Sigmoid colon (tissue), 4 donors: ENCODE measurements at regions not wholly inside any gene's neighbourhood (a gene's known extent, or its start where the extent isn't known, plus 50 kb on each side); places are given as distances from the start of the nearest gene placed in this dataset.

Experiments used
- EP300 ChIP-seq, 4 donors: sonication (generic); formaldehyde crosslinking; IDR thresholded peaks; one replicate each; pipeline ENCODE4 v1.6.1; 2017; ENCODE audit warnings: antibody characterized with exemption in 4 of 4
- POLR2A ChIP-seq, 2 donors: fragments of 450-650 bp; IDR thresholded peaks; one replicate each; pipeline ENCODE4 v1.6.1; 2016; ENCODE audit warnings: antibody characterized with exemption in 2 of 2, mild to moderate bottlenecking in 2 of 2, moderate library complexity in 2 of 2
- POLR2AphosphoS5 ChIP-seq, 4 donors: sonication (generic); formaldehyde crosslinking; IDR thresholded peaks; one replicate each; pipeline ENCODE4 v1.6.1; 2017; ENCODE audit warnings: antibody characterized with exemption in 4 of 4
- TF ChIP-seq, protein P1 (sequence below), 4 experiments: fragments of 450-650 bp in 3 of 4; fragments of 200-600 bp in 1 of 4; IDR thresholded peaks; one replicate each; pipeline ENCODE4 v1.5.1; 2016 to 2019; ENCODE audit warnings: antibody characterized with exemption in 4 of 4, mild to moderate bottlenecking in 3 of 4, moderate library complexity in 2 of 4

- TF ChIP-seq, protein P1, sequence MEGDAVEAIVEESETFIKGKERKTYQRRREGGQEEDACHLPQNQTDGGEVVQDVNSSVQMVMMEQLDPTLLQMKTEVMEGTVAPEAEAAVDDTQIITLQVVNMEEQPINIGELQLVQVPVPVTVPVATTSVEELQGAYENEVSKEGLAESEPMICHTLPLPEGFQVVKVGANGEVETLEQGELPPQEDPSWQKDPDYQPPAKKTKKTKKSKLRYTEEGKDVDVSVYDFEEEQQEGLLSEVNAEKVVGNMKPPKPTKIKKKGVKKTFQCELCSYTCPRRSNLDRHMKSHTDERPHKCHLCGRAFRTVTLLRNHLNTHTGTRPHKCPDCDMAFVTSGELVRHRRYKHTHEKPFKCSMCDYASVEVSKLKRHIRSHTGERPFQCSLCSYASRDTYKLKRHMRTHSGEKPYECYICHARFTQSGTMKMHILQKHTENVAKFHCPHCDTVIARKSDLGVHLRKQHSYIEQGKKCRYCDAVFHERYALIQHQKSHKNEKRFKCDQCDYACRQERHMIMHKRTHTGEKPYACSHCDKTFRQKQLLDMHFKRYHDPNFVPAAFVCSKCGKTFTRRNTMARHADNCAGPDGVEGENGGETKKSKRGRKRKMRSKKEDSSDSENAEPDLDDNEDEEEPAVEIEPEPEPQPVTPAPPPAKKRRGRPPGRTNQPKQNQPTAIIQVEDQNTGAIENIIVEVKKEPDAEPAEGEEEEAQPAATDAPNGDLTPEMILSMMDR (IDR thresholded peaks at IDR 0.05), result no peak
- no peak for TF ChIP-seq POLR2A (IDR thresholded peaks at IDR 0.05)
- TF ChIP-seq EP300 (IDR thresholded peaks at IDR 0.05), result no peak
- no peak for TF ChIP-seq POLR2AphosphoS5 (IDR thresholded peaks at IDR 0.05)
Observed at GRCh38 chr13:112000888-112001287, 66.1 kb upstream of the SOX1 start.
